CD4-positive, alpha-beta T cell (primary cell): ENCODE measurements at regions not wholly inside any gene's neighbourhood (a gene's known extent, or its start where the extent isn't known, plus 50 kb on each side); places are given as distances from the start of the nearest gene placed in this dataset.

Experiments
- ATAC-seq: fragments of 200-7000 bp; cut with Tn5 transposase; one replicate; pipeline ENCODE4 v1.10.0; 2022; ENCODE audit warnings: mild to moderate bottlenecking; ENCODE audit not compliant: poor library complexity
- CTCF ChIA-PET: fragments of 350-600 bp; sonication (Branson Sonifier 250); formaldehyde crosslinking; loops from one replicate; lab custom pipeline; 2021; ENCODE audit warnings: antibody characterized with exemption, inconsistent platforms; lab: Charles Lee
- POLR2A ChIA-PET: fragments of 350-600 bp; sonication (Branson Sonifier 250); formaldehyde crosslinking; loops from one replicate; lab custom pipeline; 2021; ENCODE audit warnings: antibody characterized with exemption, inconsistent platforms; lab: Charles Lee
- DNase-seq, 14 experiments: peaks; one replicate each; pipeline ENCODE4 v3.0.0-alpha.2; 2013 to 2020; ENCODE audit warnings: mixed read lengths in 2 of 14
- H3K27ac ChIP-seq, 2 donors: one replicate each; pipeline versions ENCODE4 v1.5.1 to v1.7.0; 2013; ENCODE audit warnings: low read length in 2 of 2, low read depth in 1 of 2, mild to moderate bottlenecking in 1 of 2
- H3K27me3 ChIP-seq, 2 experiments: 1 replicate in 1 of 2; 2 replicates in 1 of 2; pipeline versions ENCODE4 v1.6.1 to v1.7.0; 2013; ENCODE audit warnings: low read length in 2 of 2, control low read depth in 1 of 2, mild to moderate bottlenecking in 1 of 2, moderate library complexity in 1 of 2; ENCODE audit not compliant: insufficient read depth in 2 of 2, control insufficient read depth in 1 of 2
- H3K36me3 ChIP-seq: one replicate; pipeline ENCODE4 v1.6.1; 2013; ENCODE audit warnings: low read length, control low read depth; ENCODE audit not compliant: insufficient read depth
- H3K4me1 ChIP-seq: one replicate; pipeline ENCODE4 v1.6.1; 2013; ENCODE audit warnings: low read length, control low read depth; ENCODE audit not compliant: insufficient read depth
- H3K4me3 ChIP-seq: one replicate; pipeline ENCODE4 v1.5.1; 2013; ENCODE audit warnings: mild to moderate bottlenecking, low read length, moderate library complexity
- H3K9me3 ChIP-seq, 2 experiments: 1 replicate in 1 of 2; 2 replicates in 1 of 2; pipeline versions ENCODE4 v1.6.1 to v1.7.0; 2013; ENCODE audit warnings: low read length in 2 of 2, mild to moderate bottlenecking in 2 of 2, control low read depth in 1 of 2, moderate library complexity in 1 of 2; ENCODE audit not compliant: control insufficient read depth in 1 of 2, insufficient read depth in 1 of 2
- H3K27ac Mint-ChIP-seq: one replicate; pipeline ENCODE4 v1.8.0; 2020; ENCODE audit warnings: mixed read lengths
- H3K27me3 Mint-ChIP-seq: one replicate; pipeline ENCODE4 v1.8.0; 2021; ENCODE audit warnings: mixed read lengths
- H3K36me3 Mint-ChIP-seq: one replicate; pipeline ENCODE4 v1.8.0; 2021; ENCODE audit warnings: low read depth, mixed read lengths
- H3K4me1 Mint-ChIP-seq: one replicate; pipeline ENCODE4 v1.8.0; 2021; ENCODE audit warnings: low read depth, mixed read lengths
- H3K4me3 Mint-ChIP-seq: one replicate; pipeline ENCODE4 v1.8.0; 2020; ENCODE audit warnings: mild to moderate bottlenecking, mixed read lengths
- H3K9me3 Mint-ChIP-seq: one replicate; pipeline ENCODE4 v1.8.0; 2020; ENCODE audit warnings: mixed read lengths
- intact Hi-C, 2 experiments: fragments of 100-400 bp; cut with DNase I in 1 of 2; cut with micrococcal nuclease in 1 of 2; formaldehyde crosslinking; loops; one replicate each; pipeline versions ENCODE4 v1.15.1 to v1.9.0; 2023 to 2025; cut with DNase I, micrococcal nuclease
- TF ChIP-seq, protein P1 (sequence below): fragments of 200-600 bp; IDR thresholded peaks from one replicate; pipeline ENCODE4 v1.8.0; 2022; ENCODE audit warnings: antibody characterized with exemption, mild to moderate bottlenecking

DNA sequence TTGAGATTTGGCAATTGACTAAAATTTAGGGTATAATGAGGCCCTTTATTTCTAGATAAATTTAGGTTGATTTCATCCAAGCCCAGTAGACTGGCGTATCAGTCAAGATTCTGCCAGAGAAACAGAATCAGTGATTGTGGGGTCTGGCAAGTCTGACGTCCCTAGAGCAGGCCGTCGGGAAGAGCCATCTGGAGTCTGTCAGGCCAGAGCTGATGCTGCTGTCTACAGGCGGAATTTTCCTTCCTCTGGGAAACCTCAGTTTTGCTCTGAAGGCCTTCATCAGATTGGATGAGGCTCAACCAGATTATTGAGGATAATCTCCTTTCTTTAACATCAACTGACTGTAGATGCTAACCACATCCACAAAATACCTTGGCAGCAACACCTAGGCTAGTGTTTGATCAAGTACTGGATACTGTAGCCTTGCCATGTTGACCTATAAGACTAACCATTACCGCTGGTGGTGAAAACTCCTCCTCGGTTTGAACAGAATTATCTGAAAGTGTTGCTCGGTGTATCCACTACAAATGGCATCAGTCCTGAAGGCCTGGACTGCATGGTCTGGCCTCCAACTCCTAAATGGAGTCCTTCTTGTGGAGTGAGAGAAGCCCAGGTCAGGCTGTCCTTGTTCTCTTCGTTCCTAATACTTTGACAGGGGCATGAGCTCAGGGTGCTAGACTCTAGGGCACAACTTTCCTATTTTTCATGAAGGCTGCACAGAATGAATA is 83.2 kb upstream of the ANKH start:
- Mint-ChIP-seq H3K4me3 (no peak overlapping the region), H3K9me3 (no peaks in the 10 kb centered on the region), H3K27me3 (no peaks in the 10 kb centered on the region), H3K27ac (no peak overlapping the region), H3K4me1 (no peaks in the 10 kb centered on the region), H3K36me3 (no peaks in the 10 kb centered on the region)
- ATAC-seq (no peak), DNase-seq (no peak)
- Histone ChIP-seq H3K36me3 (no peaks in the 10 kb centered on the region), H3K27me3 (no peaks in the 10 kb centered on the region), H3K4me3 (no peak overlapping the region), H3K4me1 (peaks cover 2% of the 10 kb centered on the region), H3K27ac (no peak overlapping the region), H3K9me3 (no peaks in the 10 kb centered on the region)
- CTCF ChIA-PET: no interaction called here
- TF ChIP-seq, protein P1, sequence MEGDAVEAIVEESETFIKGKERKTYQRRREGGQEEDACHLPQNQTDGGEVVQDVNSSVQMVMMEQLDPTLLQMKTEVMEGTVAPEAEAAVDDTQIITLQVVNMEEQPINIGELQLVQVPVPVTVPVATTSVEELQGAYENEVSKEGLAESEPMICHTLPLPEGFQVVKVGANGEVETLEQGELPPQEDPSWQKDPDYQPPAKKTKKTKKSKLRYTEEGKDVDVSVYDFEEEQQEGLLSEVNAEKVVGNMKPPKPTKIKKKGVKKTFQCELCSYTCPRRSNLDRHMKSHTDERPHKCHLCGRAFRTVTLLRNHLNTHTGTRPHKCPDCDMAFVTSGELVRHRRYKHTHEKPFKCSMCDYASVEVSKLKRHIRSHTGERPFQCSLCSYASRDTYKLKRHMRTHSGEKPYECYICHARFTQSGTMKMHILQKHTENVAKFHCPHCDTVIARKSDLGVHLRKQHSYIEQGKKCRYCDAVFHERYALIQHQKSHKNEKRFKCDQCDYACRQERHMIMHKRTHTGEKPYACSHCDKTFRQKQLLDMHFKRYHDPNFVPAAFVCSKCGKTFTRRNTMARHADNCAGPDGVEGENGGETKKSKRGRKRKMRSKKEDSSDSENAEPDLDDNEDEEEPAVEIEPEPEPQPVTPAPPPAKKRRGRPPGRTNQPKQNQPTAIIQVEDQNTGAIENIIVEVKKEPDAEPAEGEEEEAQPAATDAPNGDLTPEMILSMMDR: no peak
- POLR2A ChIA-PET: no interaction called here
- intact Hi-C loops: no loop called here

DNA sequence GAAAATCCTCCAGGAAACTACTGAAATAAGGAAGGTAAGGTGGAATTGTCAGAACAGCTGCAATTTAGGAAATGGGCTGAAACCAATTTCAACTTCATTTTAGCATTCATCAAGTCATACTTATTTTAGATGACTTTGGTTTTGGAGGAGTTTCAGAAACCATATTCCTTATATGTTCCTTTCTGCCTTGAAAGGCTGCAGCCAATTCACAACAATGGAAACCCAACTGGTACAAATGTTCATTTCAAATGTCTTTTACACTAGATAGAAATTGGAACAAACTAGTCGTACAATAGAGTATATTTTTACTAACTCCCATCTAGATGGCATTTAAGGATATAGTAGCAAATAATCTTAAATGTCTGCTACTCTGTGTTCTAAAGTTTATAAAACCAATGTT is 82.6 kb upstream of the ANKH start:
- Histone ChIP-seq H3K4me1 (peaks cover 2% of the 10 kb centered on the region), H3K27ac (no peak overlapping the region), H3K9me3 (no peaks in the 10 kb centered on the region), H3K4me3 (no peak overlapping the region), H3K36me3 (no peaks in the 10 kb centered on the region), H3K27me3 (no peaks in the 10 kb centered on the region)
- ATAC-seq (no peak), DNase-seq (no peak)
- H3K9me3 Mint-ChIP-seq: no peaks in the 10 kb centered on the region
- no peak overlapping the region for H3K27ac Mint-ChIP-seq
- intact Hi-C loops: no loop called here
- H3K36me3 Mint-ChIP-seq: no peaks in the 10 kb centered on the region
- H3K4me3 Mint-ChIP-seq: no peak overlapping the region
- CTCF ChIA-PET: no interaction called here
- H3K4me1 Mint-ChIP-seq: no peaks in the 10 kb centered on the region
- no peaks in the 10 kb centered on the region for H3K27me3 Mint-ChIP-seq
- TF ChIP-seq, protein P1: no peak
- POLR2A ChIA-PET: no interaction called here

DNA sequence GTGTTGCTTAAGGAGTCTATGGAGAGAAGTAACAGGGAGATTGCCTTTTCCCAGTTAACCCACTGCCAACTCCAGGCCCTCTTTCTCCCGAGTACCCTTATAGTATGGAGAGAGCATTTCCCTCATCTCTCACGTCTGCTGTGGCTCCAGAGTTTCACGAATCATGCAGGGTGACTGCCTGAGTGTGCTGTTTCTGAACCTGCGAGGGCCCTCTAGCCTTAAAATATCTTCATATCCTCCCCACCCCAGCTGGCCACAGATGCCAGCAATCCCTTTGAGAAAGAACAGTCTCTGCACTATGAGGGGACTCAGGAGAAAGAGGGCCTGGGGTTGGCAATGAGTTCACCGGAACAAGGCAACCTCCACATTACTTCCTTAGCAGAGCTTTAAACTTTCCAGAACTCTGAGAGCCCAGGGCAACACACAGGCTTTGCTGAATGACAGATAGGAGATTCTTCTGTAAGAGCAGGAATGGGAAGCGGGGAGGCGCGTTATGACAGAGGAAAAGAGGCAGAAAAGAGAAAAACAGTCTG is 81.6 kb upstream of the ANKH start:
- CTCF ChIA-PET: no interaction called here
- DNase-seq (no peak), ATAC-seq (no peak)
- H3K36me3 Mint-ChIP-seq: no peaks in the 10 kb centered on the region
- TF ChIP-seq, protein P1: no peak
- H3K4me1 ChIP-seq: peaks cover 2% of the 10 kb centered on the region
- intact Hi-C loops: no loop called here
- H3K4me3 ChIP-seq: no peak overlapping the region
- no peaks in the 10 kb centered on the region for H3K9me3 Mint-ChIP-seq
- no peak overlapping the region for H3K4me3 Mint-ChIP-seq
- no peaks in the 10 kb centered on the region for H3K4me1 Mint-ChIP-seq
- no peaks in the 10 kb centered on the region for H3K27me3 Mint-ChIP-seq
- POLR2A ChIA-PET: interaction anchor here (0.7 kb wide), 1 partner anchor 15 kb away, joined by 3 read pairs; no protein-coding TSS in a partner anchor
- H3K9me3 ChIP-seq: no peaks in the 10 kb centered on the region
- H3K27ac ChIP-seq: no peak overlapping the region
- H3K36me3 ChIP-seq: no peaks in the 10 kb centered on the region
- H3K27ac Mint-ChIP-seq: no peak overlapping the region
- H3K27me3 ChIP-seq: no peaks in the 10 kb centered on the region
